KMS-11 (cell line): ENCODE measurements at regions not wholly inside any gene's neighbourhood (a gene's known extent, or its start where the extent isn't known, plus 50 kb on each side); places are given as distances from the start of the nearest gene placed in this dataset.

Experiments used
- H2AFZ ChIP-seq: fragments of 200-600 bp; sonication (generic); 2 replicates; pipeline ENCODE4 v1.6.1; 2016; ENCODE audit warnings: antibody characterized with exemption, mixed run types, low read depth
- H3K27ac ChIP-seq: fragments of 200-600 bp; sonication (generic); 2 replicates; pipeline ENCODE4 v1.6.1; 2016; ENCODE audit warnings: mild to moderate bottlenecking, mixed run types
- H3K27me3 ChIP-seq: fragments of 200-600 bp; sonication (generic); 2 replicates; pipeline ENCODE4 v1.6.1; 2017; ENCODE audit warnings: mild to moderate bottlenecking, low read depth, mixed run types, moderate library complexity; ENCODE audit not compliant: insufficient read depth
- H3K36me3 ChIP-seq: fragments of 200-600 bp; sonication (generic); 2 replicates; pipeline ENCODE4 v1.6.1; 2017; ENCODE audit warnings: mild to moderate bottlenecking, mixed run types; ENCODE audit not compliant: insufficient read depth
- H3K4me1 ChIP-seq: fragments of 200-600 bp; sonication (generic); 2 replicates; pipeline ENCODE4 v1.6.1; 2016; ENCODE audit warnings: mild to moderate bottlenecking, low read depth, mixed run types; ENCODE audit not compliant: poor library complexity, severe bottlenecking
- H3K4me2 ChIP-seq: fragments of 200-600 bp; sonication (generic); 2 replicates; pipeline ENCODE4 v1.7.0; 2016; ENCODE audit warnings: mild to moderate bottlenecking, mixed run types
- H3K4me3 ChIP-seq: fragments of 200-600 bp; sonication (generic); IDR thresholded peaks from 2 replicates; pipeline ENCODE4 v1.6.1; 2017; ENCODE audit warnings: low read depth, low read length, mixed read lengths; ENCODE audit not compliant: insufficient read depth
- H3K79me2 ChIP-seq: fragments of 200-600 bp; sonication (generic); 2 replicates; pipeline ENCODE4 v1.6.1; 2016; ENCODE audit warnings: low read depth, mixed run types; ENCODE audit not compliant: insufficient read depth
- H3K9ac ChIP-seq: fragments of 200-600 bp; sonication (generic); 2 replicates; pipeline ENCODE4 v1.6.1; 2016; ENCODE audit warnings: mild to moderate bottlenecking, mixed run types
- H4K20me1 ChIP-seq: fragments of 200-600 bp; sonication (generic); 2 replicates; pipeline ENCODE4 v1.6.1; 2016; ENCODE audit warnings: mild to moderate bottlenecking, mixed run types; ENCODE audit not compliant: insufficient read depth
- CTCF ChIP-seq: fragments of 200-600 bp; sonication (generic); conservative IDR thresholded peaks from 2 replicates; pipeline ENCODE4 v1.6.1; 2017; ENCODE audit warnings: low read depth, mild to moderate bottlenecking, antibody characterized with exemption, low read length, moderate library complexity, mixed read lengths

GRCh38 chr2:52918551-52918950 lies 849.1 kb upstream of the CHAC2 start:
- H4K20me1 ChIP-seq, result no peaks in the 10 kb centered on the region
- no peak overlapping the region for H3K9ac ChIP-seq
- no peaks in the 10 kb centered on the region for H3K4me1 ChIP-seq
- H3K4me3 ChIP-seq, result no peak overlapping the region
- H3K79me2 ChIP-seq, result no peaks in the 10 kb centered on the region
- no peak for TF ChIP-seq CTCF
- H3K4me2 ChIP-seq, result no peak overlapping the region
- no peaks in the 10 kb centered on the region for H3K27me3 ChIP-seq
- H2AFZ ChIP-seq, result no peak overlapping the region
- no peaks in the 10 kb centered on the region for H3K36me3 ChIP-seq
- no peak overlapping the region for H3K27ac ChIP-seq

- Histone ChIP-seq H3K27ac (no peak overlapping the region), H3K4me2 (no peak overlapping the region), H2AFZ (no peak overlapping the region), H3K27me3 (no peaks in the 10 kb centered on the region), H3K79me2 (no peaks in the 10 kb centered on the region), H3K9ac (no peak overlapping the region), H3K4me1 (no peaks in the 10 kb centered on the region), H3K4me3 (no peak overlapping the region), H4K20me1 (no peaks in the 10 kb centered on the region), H3K36me3 (no peaks in the 10 kb centered on the region)
- TF ChIP-seq CTCF, result no peak
Observed at GRCh38 chr2:52916981-52917380, 850.6 kb upstream of the CHAC2 start.

GRCh38 chr2:52904355-52904891 lies 863.2 kb upstream of the CHAC2 start:
- no peak for TF ChIP-seq CTCF
- H4K20me1 ChIP-seq, result no peaks in the 10 kb centered on the region
- H3K9ac ChIP-seq, result no peak overlapping the region
- no peak overlapping the region for H3K4me2 ChIP-seq
- no peaks in the 10 kb centered on the region for H3K4me1 ChIP-seq
- no peaks in the 10 kb centered on the region for H3K27me3 ChIP-seq
- H3K36me3 ChIP-seq, result no peaks in the 10 kb centered on the region
- H3K4me3 ChIP-seq, result no peak overlapping the region
- H3K79me2 ChIP-seq, result no peaks in the 10 kb centered on the region
- no peak overlapping the region for H2AFZ ChIP-seq
- no peak overlapping the region for H3K27ac ChIP-seq

- Histone ChIP-seq H3K9ac (no peak overlapping the region), H3K27me3 (no peaks in the 10 kb centered on the region), H3K79me2 (no peaks in the 10 kb centered on the region), H3K36me3 (no peaks in the 10 kb centered on the region), H4K20me1 (no peaks in the 10 kb centered on the region), H2AFZ (no peak overlapping the region), H3K4me3 (no peak overlapping the region), H3K27ac (no peak overlapping the region), H3K4me1 (no peaks in the 10 kb centered on the region), H3K4me2 (no peak overlapping the region)
- TF ChIP-seq CTCF, result no peak
Observed at GRCh38 chr2:52897511-52898044, 870.0 kb upstream of the CHAC2 start.
